ENCODE measurements at regions not wholly inside any gene's neighbourhood (a gene's known extent, or its start where the extent isn't known, plus 50 kb on each side); places are given as distances from the start of the nearest gene placed in this dataset.

DNA sequence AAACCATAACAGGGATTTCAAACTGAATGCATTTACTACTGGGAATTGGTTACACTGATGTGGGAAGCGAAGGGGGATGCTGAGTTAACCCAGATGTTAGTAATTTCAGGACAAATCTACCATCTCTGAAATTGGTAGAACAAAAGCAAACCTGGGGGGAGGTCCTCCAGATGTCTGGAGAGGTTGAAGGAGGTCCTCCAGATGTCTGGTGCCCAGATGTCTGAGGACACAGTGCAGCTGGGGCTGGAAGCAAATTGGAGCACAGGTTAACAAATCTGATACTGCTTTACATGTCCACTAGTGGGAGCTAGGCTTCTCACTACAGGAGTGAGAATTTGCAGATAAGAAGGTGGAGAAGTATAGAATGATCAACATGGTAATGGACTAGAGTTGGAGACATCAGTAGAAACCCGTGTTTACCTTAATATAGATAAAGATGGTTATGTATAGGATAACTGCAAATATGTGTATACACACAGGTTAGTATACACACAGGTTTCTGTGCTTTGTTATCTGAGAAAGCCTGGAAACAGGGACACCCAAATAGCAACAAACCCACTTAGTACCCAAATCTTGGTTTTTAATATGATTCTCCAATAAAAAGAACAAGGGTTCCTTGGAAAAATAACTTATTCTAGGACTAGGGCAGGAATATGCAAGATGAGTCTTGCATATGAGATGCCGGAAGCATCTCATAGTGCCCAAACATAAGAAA is 162.5 kb downstream of the C12orf50 start:
- no peaks in the 10 kb centered on the region for H3K36me3 ChIP-seq (ENCODE audit: insufficient read depth, low read length)
- no peak overlapping the region for H3K9ac ChIP-seq (ENCODE audit: low read depth, low read length)
- H3K4me1 ChIP-seq (ENCODE audit: insufficient read depth, low read length), result peaks cover 5% of the 10 kb centered on the region; the same call in 1 of the 2 replicates
- H3K9me3 ChIP-seq (ENCODE audit: control insufficient read depth, insufficient read depth, low read length), result no peaks in the 10 kb centered on the region

GRCh38 chr12:87861791-87862190 is 167.4 kb downstream of the C12orf50 start:
- Histone ChIP-seq H3K9me3 (ENCODE audit: control insufficient read depth, insufficient read depth, low read length) (no peaks in the 10 kb centered on the region), H3K4me1 (ENCODE audit: insufficient read depth, low read length) (peaks cover 7% of the 10 kb centered on the region; the same call in 1 of the 2 replicates), H3K36me3 (ENCODE audit: insufficient read depth, low read length) (no peaks in the 10 kb centered on the region), H3K9ac (ENCODE audit: low read depth, low read length) (no peak overlapping the region)

DNA sequence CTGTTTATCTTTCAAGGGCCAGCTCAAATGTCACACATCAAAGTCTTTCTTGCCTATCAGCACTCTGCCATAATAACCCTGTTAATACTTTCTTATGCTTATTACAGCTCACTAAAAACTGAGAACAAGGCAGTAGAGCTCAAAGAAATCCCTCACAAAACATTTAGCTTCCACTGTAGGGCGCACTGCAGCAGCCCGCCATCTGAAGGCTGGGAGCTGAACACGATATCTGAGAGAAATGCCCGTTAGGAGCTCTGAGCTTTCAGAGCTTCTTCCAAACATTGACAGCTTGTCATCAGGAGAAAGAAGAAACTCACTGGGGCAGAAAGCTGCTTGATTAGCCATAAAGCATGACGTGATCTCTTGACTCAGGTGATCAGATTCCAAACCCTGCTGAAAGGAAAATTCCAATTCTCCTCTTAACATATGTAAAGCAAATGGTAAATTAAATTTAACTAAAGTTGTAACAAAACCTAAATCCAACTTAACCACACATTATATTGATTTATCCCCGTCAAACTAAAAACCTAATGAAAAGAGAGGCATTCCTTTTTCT is 175.7 kb downstream of the C12orf50 start:
- Histone ChIP-seq H3K9ac (ENCODE audit: low read depth, low read length) (no peak overlapping the region), H3K9me3 (ENCODE audit: control insufficient read depth, insufficient read depth, low read length) (no peaks in the 10 kb centered on the region), H3K4me1 (ENCODE audit: insufficient read depth, low read length) (no peaks in the 10 kb centered on the region), H3K36me3 (ENCODE audit: insufficient read depth, low read length) (no peaks in the 10 kb centered on the region)

GRCh38 chr12:87849074-87849473 is 180.1 kb downstream of the C12orf50 start:
- no peak overlapping the region for H3K9ac ChIP-seq (ENCODE audit: low read depth, low read length)
- no peaks in the 10 kb centered on the region for H3K36me3 ChIP-seq (ENCODE audit: insufficient read depth, low read length)
- no peaks in the 10 kb centered on the region for H3K9me3 ChIP-seq (ENCODE audit: control insufficient read depth, insufficient read depth, low read length)
- peaks cover 5% of the 10 kb centered on the region; the same call in 1 of the 2 replicates for H3K4me1 ChIP-seq (ENCODE audit: insufficient read depth, low read length)

GRCh38 chr12:87848248-87848868 is 180.8 kb downstream of the C12orf50 start:
- H3K36me3 ChIP-seq (ENCODE audit: insufficient read depth, low read length), result no peaks in the 10 kb centered on the region

DNA sequence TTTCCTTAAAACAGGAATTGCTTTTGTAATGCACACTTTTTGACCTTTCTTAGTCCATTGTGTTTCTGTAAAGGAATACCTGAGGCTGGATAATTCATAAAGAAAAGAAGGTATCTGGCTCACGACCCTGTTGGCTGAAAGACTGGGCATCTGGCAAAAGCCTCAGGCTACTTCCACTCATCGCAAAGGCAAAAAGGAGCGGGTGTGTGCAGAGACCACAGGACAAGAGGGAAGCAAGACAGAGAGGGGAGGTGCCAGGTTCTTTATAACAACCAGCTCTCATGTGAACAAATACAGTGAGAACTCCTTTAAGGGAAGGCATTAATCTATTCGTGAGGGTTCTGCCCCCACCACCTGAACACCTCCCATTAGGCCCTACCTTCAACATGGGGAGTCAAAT is 182.1 kb downstream of the C12orf50 start:
- peaks cover 5% of the 10 kb centered on the region; the same call in 1 of the 2 replicates for H3K4me1 ChIP-seq (ENCODE audit: insufficient read depth, low read length)
- H3K9ac ChIP-seq (ENCODE audit: low read depth, low read length), result no peak overlapping the region
- H3K36me3 ChIP-seq (ENCODE audit: insufficient read depth, low read length), result no peaks in the 10 kb centered on the region
- H3K9me3 ChIP-seq (ENCODE audit: control insufficient read depth, insufficient read depth, low read length), result no peaks in the 10 kb centered on the region

More at GRCh38 chr12:87848248-87848868, 180.8 kb downstream of the C12orf50 start:
- H3K4me1 ChIP-seq (ENCODE audit: insufficient read depth, low read length), result peaks cover 5% of the 10 kb centered on the region; the same call in 1 of the 2 replicates
- H3K9me3 ChIP-seq (ENCODE audit: control insufficient read depth, insufficient read depth, low read length), result no peaks in the 10 kb centered on the region
- H3K9ac ChIP-seq (ENCODE audit: low read depth, low read length), result no peak overlapping the region

DNA sequence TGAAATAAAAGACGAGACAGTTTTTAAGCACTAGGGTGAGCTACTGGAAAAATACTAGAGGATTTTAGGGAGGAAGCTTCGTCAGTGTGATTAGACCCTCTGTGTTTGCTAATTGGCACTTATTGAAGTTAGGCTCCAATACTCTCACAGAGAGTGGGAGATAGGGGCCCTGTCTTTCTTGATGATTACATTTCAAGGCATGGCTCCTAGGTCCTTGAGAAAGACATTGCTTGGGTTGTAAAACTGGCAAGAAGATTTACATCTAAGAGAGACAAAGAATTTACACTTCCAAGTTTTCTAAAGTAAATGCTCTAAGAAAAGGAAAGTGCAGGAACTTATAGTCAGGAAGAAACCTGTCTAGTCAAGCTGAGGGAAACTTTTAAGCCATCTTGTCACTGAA is 183.2 kb downstream of the C12orf50 start:
- Histone ChIP-seq H3K36me3 (ENCODE audit: insufficient read depth, low read length) (no peaks in the 10 kb centered on the region), H3K9me3 (ENCODE audit: control insufficient read depth, insufficient read depth, low read length) (no peaks in the 10 kb centered on the region), H3K9ac (ENCODE audit: low read depth, low read length) (no peak overlapping the region), H3K4me1 (ENCODE audit: insufficient read depth, low read length) (peaks cover 5% of the 10 kb centered on the region; the same call in 1 of the 2 replicates)

DNA sequence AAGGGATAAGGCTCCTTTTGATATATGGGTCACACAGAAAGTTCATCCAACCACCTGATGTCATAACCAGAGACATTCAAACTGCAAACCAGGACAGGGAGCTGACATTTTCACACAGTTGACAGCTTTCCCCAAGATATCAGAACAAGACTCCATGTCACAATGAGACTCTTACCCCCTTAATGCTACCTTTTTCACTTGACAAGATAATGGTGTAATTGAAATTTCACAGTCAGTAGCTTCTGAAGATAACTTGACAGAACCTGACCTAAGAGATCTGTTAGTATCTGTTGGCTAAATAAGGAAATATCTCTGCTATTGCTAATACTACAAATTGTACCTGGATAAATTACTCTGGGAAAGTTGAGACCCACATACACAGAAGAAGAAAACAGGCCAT is 187.3 kb downstream of the C12orf50 start:
- Histone ChIP-seq H3K9ac (ENCODE audit: low read depth, low read length) (no peak overlapping the region), H3K36me3 (ENCODE audit: insufficient read depth, low read length) (no peaks in the 10 kb centered on the region), H3K4me1 (ENCODE audit: insufficient read depth, low read length) (peaks cover 5% of the 10 kb centered on the region; the same call in 1 of the 2 replicates), H3K9me3 (ENCODE audit: control insufficient read depth, insufficient read depth, low read length) (no peaks in the 10 kb centered on the region)

GRCh38 chr12:87836190-87836589 is 193.0 kb downstream of the C12orf50 start:
- no peaks in the 10 kb centered on the region for H3K4me1 ChIP-seq (ENCODE audit: insufficient read depth, low read length)
- H3K9ac ChIP-seq (ENCODE audit: low read depth, low read length), result no peak overlapping the region
- H3K9me3 ChIP-seq (ENCODE audit: control insufficient read depth, insufficient read depth, low read length), result no peaks in the 10 kb centered on the region
- no peaks in the 10 kb centered on the region for H3K36me3 ChIP-seq (ENCODE audit: insufficient read depth, low read length)

GRCh38 chr12:87828382-87828973 is 200.7 kb downstream of the C12orf50 start:
- Histone ChIP-seq H3K36me3 (ENCODE audit: insufficient read depth, low read length) (no peaks in the 10 kb centered on the region), H3K9ac (ENCODE audit: low read depth, low read length) (no peak overlapping the region), H3K4me1 (ENCODE audit: insufficient read depth, low read length) (peaks cover 5% of the 10 kb centered on the region; the same call in 1 of the 2 replicates), H3K9me3 (ENCODE audit: control insufficient read depth, insufficient read depth, low read length) (no peaks in the 10 kb centered on the region)

DNA sequence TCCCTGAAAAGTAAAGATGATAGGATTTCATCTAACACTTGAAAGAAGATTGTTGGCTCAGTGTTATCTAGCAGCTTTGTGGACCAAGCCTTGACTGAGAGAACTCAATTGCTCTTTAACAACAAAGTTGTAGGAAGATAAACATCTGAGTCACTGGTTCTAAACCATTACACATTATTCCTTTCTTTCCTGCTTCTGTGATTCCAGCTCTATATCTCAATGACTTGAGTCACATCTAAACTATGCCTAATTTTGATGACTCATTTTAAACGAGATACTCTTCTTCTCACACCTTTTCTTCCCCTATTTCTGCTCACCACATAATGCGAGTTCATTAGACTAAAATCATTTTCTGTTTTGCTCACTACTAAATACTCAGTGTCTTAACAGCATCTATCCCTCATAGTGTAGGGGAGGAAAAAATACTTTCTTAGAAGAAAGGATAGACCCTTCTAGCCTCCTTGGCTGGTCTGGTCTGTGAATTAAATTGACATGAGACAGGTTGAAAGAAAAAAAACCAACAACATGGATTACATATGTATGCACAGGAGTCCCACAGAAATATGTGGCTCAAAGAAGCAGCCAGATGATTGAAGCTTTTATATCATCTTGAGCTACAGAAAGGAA is 201.4 kb downstream of the C12orf50 start:
- Histone ChIP-seq H3K4me1 (ENCODE audit: insufficient read depth, low read length) (peaks cover 5% of the 10 kb centered on the region; the same call in 1 of the 2 replicates), H3K36me3 (ENCODE audit: insufficient read depth, low read length) (no peaks in the 10 kb centered on the region), H3K9me3 (ENCODE audit: control insufficient read depth, insufficient read depth, low read length) (no peaks in the 10 kb centered on the region), H3K9ac (ENCODE audit: low read depth, low read length) (no peak overlapping the region)

DNA sequence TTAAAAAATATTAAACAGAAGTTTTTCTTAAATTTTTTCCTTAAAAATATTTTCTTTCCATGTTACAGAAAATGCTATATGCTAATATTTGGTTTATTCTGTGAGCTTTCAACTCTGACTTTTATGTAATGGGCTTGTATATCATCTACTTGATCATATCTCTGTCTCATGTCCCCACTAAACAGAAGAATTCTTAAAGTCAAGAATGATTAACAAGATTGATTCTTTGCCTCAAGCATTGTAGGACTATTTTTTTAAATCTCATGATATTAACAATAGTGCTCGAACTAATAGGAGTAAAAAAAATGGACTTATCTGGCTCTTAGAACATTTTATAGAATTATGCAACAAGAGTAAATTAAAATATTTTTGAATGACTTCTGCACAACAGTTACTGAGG is 206.3 kb downstream of the C12orf50 start:
- no peaks in the 10 kb centered on the region for H3K9me3 ChIP-seq (ENCODE audit: control insufficient read depth, insufficient read depth, low read length)
- no peaks in the 10 kb centered on the region for H3K36me3 ChIP-seq (ENCODE audit: insufficient read depth, low read length)
- no peak overlapping the region for H3K9ac ChIP-seq (ENCODE audit: low read depth, low read length)
- H3K4me1 ChIP-seq (ENCODE audit: insufficient read depth, low read length), result peaks cover 8% of the 10 kb centered on the region; the same call in 1 of the 2 replicates

- Histone ChIP-seq H3K36me3 (ENCODE audit: insufficient read depth, low read length) (no peaks in the 10 kb centered on the region), H3K9ac (ENCODE audit: low read depth, low read length) (no peak overlapping the region), H3K9me3 (ENCODE audit: control insufficient read depth, insufficient read depth, low read length) (no peaks in the 10 kb centered on the region), H3K4me1 (ENCODE audit: insufficient read depth, low read length) (0 out of 2 replicates have a peak, but pooled peaks cover 4% of the 10 kb centered on the region)
These were observed 208.5 kb downstream of the C12orf50 start for GRCh38 chr12:87820524-87821202.

DNA sequence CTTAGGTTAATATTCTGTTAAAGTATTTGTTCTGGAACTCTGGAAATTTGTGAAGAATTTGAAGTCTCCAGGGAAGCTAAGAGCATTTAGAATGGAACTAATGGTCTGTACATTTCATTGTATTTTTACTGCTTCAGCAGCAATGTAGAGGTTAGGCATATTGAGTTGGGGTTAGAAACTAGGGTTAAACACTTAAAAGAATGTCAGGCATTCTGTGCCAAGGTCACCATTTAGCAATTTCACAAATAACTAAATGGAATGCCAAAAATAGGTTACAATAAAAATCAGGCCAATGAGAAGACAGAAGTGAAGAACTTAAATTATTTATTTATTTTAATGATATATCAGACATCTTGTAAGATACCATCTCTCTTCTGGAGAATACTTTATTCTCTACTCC is 210.8 kb downstream of the C12orf50 start:
- Histone ChIP-seq H3K4me1 (ENCODE audit: insufficient read depth, low read length) (0 out of 2 replicates have a peak, but pooled peaks cover 4% of the 10 kb centered on the region), H3K36me3 (ENCODE audit: insufficient read depth, low read length) (no peaks in the 10 kb centered on the region), H3K9me3 (ENCODE audit: control insufficient read depth, insufficient read depth, low read length) (no peaks in the 10 kb centered on the region), H3K9ac (ENCODE audit: low read depth, low read length) (no peak overlapping the region)

All from ES-I3 (cell line).